ENCODE measurements at regions not wholly inside any gene's neighbourhood (a gene's known extent, or its start where the extent isn't known, plus 50 kb on each side); places are given as distances from the start of the nearest gene placed in this dataset.

DNA sequence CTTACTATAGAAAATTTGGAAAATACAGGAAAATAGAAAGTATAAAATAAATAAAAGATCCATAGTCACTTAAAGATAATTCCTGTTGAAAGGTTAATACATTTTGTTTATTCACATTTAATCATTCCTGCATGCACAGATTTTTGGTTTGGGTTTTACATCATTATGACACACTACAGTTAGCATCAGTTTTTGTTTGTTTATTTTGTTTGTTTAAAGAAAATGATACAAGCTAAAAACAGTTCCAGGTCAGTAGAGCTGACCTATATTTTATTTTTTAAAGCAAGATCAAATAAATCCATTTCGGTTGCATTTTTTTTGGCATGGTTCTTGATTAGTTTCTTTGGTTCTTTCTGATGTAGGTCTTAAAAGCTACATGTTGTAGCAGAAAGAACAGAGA is 68.8 kb upstream of the CCDC91 start:
- no peak for TF ChIP-seq POLR2AphosphoS5 (IDR thresholded peaks at IDR 0.05; ENCODE audit: low read depth, low read length)
- no peak for TF ChIP-seq TAF1 (IDR thresholded peaks at IDR 0.05; ENCODE audit: borderline replicate concordance, low read depth, low read length)
- no peak for TF ChIP-seq POLR2A (IDR thresholded peaks at IDR 0.05; ENCODE audit: low read depth, low read length)
- DNase-seq (ENCODE audit: insufficient read length) (no peak), FAIRE-seq (no peak)

DNA sequence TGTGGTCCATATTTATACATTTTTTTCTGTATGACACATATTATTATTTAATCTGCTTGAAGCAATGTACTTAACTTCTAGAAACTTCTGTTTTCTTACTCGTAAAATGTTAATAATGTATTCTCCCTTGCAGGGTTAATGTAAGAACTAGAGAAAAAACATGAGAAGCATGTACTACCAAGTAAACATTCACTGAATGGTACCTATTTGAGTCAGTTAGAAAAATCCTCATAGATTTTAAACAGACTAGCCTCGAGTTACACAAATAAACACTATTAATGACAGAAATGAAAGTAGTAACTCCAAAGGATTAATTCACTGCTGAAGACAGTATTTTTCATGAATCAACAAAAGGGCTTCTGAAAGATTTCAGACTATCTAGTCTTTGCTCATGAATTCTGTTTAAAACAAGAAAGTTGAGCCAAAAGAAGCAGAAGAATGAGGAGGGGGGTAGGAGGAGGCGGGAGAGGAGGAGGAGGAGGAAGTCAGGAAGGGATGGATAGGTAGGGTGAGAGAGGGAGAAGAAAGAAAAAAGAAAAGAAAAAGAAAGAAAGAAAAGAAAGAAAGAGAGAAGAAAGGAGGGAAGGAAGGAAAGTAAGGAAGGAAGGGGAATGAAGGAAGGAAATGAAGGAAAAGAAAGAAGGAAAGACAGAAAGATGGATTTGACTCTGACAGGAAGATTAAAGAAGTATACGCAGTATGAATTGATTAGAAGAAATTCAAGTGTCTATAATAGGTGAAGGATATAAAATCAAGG is 68.2 kb upstream of the CCDC91 start:
- DNase-seq (ENCODE audit: insufficient read length) (no peak), FAIRE-seq (no peak)
- TF ChIP-seq POLR2AphosphoS5 (IDR thresholded peaks at IDR 0.05; ENCODE audit: low read depth, low read length), result no peak
- TF ChIP-seq POLR2A (IDR thresholded peaks at IDR 0.05; ENCODE audit: low read depth, low read length), result no peak
- TF ChIP-seq TAF1 (IDR thresholded peaks at IDR 0.05; ENCODE audit: borderline replicate concordance, low read depth, low read length), result no peak

DNA sequence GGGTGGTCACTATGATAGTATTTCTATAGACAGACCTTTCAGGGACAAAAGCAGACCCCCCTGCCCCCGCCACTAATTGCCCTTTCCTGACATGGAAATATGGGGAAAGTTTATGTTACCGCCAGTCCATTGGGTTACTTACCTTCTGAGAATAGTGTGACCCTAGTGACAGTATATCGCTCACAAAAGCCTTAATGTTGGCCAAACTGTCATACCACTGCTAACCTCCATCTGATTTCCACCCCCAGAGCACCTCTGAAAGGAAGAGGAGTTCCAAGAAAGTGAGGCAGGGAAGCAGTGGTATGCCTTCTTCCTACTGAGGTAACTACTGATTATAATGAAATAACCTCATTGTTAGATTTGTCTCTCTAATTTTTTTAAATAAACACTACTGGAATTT is 67.5 kb upstream of the CCDC91 start:
- no peak for DNase-seq (ENCODE audit: insufficient read length)
- FAIRE-seq, result no peak
- TF ChIP-seq POLR2A (IDR thresholded peaks at IDR 0.05; ENCODE audit: low read depth, low read length) (no peak), TAF1 (IDR thresholded peaks at IDR 0.05; ENCODE audit: borderline replicate concordance, low read depth, low read length) (no peak), POLR2AphosphoS5 (IDR thresholded peaks at IDR 0.05; ENCODE audit: low read depth, low read length) (no peak)

DNA sequence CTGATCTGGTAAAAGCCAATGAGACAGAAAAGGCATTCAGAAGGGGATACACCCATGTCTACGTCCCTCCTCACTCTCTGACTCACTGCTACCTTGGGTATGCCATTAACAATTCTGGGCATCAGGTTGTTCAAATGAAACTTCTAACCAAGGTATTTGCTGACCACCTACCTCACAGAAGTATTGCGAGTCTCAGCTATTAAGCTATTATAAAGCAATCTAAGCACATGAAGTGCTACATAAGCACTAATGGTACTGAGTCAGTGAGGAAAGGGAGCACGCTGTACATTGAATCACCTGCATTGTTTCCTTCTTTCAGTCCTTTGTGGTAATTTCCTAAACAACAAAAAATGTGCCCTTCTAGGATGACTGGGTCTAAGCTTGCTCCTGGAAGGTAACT is 62.8 kb upstream of the CCDC91 start:
- DNase-seq (ENCODE audit: insufficient read length) (no peak), FAIRE-seq (no peak)
- TF ChIP-seq TAF1 (IDR thresholded peaks at IDR 0.05; ENCODE audit: borderline replicate concordance, low read depth, low read length) (no peak), POLR2A (IDR thresholded peaks at IDR 0.05; ENCODE audit: low read depth, low read length) (no peak), POLR2AphosphoS5 (IDR thresholded peaks at IDR 0.05; ENCODE audit: low read depth, low read length) (no peak)

DNA sequence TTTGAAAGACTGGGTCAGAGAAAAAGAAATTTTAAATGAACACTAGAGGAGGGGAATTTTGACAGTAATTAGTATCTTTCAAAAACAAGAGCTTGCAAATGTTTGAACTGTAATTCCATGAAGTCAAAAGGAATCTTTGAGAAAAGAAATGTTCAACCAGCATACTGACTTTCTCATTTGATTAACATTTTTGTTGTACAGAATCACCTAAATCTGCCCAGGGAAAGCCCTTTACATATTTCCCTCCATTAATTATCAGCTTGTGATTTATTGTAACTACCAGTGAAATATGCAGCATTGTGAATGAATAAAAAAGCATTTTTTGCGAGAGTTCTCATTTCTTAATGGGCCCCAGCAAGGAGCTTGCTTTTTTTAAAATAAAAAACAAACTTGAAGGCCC is 61.2 kb upstream of the CCDC91 start:
- DNase-seq (ENCODE audit: insufficient read length), result no peak
- FAIRE-seq, result no peak
- no peak for TF ChIP-seq POLR2A (IDR thresholded peaks at IDR 0.05; ENCODE audit: low read depth, low read length)
- no peak for TF ChIP-seq TAF1 (IDR thresholded peaks at IDR 0.05; ENCODE audit: borderline replicate concordance, low read depth, low read length)
- TF ChIP-seq POLR2AphosphoS5 (IDR thresholded peaks at IDR 0.05; ENCODE audit: low read depth, low read length), result no peak

DNA sequence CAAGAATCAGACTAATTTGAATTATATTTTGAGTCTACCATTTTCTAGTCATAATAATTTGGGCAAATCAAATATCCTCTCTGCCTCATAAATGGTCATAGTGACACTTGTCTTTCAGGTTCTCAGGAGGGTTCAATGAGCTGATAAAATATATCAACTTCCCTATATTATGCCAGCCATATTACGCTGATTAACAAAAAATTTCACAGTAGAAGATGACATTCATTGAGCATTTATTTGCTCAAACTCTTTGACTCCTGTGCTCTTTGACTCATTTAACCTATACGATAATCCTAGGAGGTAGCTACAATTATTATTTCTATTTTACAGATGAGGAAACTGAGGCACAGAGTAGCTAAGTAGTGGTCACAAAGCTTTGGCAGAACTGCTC is 60.0 kb upstream of the CCDC91 start:
- FAIRE-seq, result no peak
- DNase-seq (ENCODE audit: insufficient read length), result no peak
- no peak for TF ChIP-seq POLR2AphosphoS5 (IDR thresholded peaks at IDR 0.05; ENCODE audit: low read depth, low read length)
- TF ChIP-seq TAF1 (IDR thresholded peaks at IDR 0.05; ENCODE audit: borderline replicate concordance, low read depth, low read length), result no peak
- TF ChIP-seq POLR2A (IDR thresholded peaks at IDR 0.05; ENCODE audit: low read depth, low read length), result no peak

DNA sequence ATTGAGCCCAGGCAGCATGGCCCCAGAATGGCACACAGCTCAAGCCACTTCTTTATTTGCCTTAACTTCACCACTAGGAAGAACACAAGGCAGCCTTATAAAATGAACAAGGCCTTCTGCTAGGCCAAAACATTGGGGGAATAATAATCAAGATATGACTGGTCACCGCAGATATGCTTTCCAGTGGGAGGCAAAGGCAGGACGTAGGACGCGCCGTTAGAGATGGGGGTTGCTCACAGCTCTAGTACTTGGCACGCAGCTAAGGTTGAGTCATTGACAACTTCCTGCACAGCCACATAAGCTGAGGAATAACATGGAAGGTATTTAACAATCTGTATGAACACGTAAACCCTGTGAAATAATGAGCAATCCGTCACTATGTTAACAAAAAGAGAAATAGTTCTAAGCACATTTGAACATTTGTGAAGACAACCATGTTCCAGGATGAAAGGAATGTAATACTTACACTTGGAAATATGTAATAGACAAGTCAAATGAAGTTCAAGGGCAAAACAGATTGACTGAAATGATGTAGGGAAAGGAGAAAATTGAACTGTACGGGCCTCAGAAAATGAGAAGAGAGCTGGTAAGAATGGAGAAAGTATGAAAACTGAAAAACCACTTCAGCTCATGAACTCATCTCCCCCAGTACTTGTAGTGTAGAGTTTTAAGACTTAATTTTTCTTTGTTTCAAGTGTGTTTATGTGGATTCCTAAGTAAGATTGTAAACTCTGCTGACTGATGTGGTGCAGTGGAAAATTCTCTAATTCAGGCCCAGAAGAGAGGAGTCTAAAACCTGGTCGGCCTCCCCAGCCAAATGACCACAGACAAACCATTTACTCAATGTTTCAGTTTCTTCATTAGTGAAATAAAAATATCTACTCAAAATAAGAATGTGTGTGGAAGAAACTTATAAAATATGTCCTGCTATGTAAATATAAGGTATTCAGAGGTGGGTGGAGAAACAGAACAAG is 59.3 kb upstream of the CCDC91 start:
- FAIRE-seq (no peak), DNase-seq (ENCODE audit: insufficient read length) (no peak)
- TF ChIP-seq TAF1 (IDR thresholded peaks at IDR 0.05; ENCODE audit: borderline replicate concordance, low read depth, low read length), result no peak
- TF ChIP-seq POLR2AphosphoS5 (IDR thresholded peaks at IDR 0.05; ENCODE audit: low read depth, low read length), result no peak
- no peak for TF ChIP-seq POLR2A (IDR thresholded peaks at IDR 0.05; ENCODE audit: low read depth, low read length)

DNA sequence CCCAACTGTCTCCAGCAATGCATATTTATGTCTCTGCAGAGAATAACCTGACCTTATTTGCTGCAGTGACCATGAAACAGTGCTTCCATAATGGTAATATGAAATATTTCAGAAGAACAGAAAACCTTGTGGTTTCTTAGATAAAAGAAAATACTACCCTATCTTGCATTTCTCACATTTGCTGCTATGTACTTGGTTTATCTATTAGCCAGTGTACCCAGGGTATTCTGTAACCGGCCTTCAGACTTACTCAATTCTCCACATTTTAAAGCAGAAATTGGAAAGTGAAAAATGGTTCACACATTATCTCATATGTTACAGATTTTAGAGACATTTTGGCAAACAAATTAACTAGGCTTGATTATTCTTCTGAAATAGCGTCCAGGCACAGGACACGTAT is 57.9 kb upstream of the CCDC91 start:
- no peak for FAIRE-seq
- TF ChIP-seq TAF1 (IDR thresholded peaks at IDR 0.05; ENCODE audit: borderline replicate concordance, low read depth, low read length) (no peak), POLR2A (IDR thresholded peaks at IDR 0.05; ENCODE audit: low read depth, low read length) (no peak), POLR2AphosphoS5 (IDR thresholded peaks at IDR 0.05; ENCODE audit: low read depth, low read length) (no peak)
- no peak for DNase-seq (ENCODE audit: insufficient read length)

DNA sequence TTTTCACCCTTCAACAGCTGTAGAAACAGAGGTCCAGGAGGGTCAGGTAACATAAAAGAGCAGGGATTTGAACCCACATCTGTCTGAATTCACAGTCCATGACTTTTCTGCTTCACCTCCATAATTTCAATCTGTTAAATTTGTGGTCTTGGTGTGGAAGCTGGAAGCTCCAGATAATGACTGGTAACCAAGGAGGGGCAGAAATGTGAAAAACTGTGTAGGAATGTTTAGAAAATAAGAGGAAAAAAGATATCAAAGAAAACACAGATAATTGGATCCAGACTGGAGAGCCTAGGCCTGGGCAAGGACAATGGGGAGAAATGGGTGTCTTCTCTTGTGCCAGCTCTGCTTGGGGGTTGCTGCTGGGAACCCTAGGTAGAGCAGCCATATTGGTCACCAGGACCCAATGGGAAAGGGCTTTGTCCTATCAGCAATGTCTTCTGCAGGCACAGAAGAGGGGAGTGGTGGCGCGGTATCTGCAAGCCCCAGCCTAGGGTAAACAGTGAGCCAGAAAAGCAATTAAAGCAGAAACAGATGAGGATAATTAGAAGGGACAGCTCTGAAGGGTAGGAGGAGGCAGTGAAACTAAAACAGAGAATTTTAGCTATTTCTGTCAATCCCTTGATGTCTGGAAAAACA is 54.3 kb upstream of the CCDC91 start:
- DNase-seq (ENCODE audit: insufficient read length) (no peak), FAIRE-seq (no peak)
- TF ChIP-seq TAF1 (IDR thresholded peaks at IDR 0.05; ENCODE audit: borderline replicate concordance, low read depth, low read length) (no peak), POLR2A (IDR thresholded peaks at IDR 0.05; ENCODE audit: low read depth, low read length) (no peak), POLR2AphosphoS5 (IDR thresholded peaks at IDR 0.05; ENCODE audit: low read depth, low read length) (no peak)

DNA sequence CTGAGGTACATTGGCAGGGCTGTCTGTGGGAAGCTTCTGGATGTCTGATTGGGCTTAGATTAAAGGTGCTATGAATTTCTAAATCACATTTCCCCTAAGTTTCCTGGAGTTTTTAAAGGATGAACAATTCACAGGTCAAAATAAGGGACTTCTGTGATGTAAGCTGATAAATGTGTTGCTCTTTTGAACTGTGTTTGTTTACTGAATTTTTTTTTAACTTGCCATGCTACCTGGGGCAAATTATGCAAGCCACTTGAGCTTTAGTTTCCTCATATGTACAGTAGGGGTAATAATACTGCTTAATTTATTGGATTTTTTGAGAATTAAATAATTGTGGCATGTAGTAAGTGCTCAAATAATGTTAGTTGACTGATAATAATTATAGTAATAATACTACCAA is 52.8 kb upstream of the CCDC91 start:
- TF ChIP-seq TAF1 (IDR thresholded peaks at IDR 0.05; ENCODE audit: borderline replicate concordance, low read depth, low read length) (no peak), POLR2AphosphoS5 (IDR thresholded peaks at IDR 0.05; ENCODE audit: low read depth, low read length) (no peak), POLR2A (IDR thresholded peaks at IDR 0.05; ENCODE audit: low read depth, low read length) (no peak)
- FAIRE-seq (no peak), DNase-seq (ENCODE audit: insufficient read length) (no peak)

DNA sequence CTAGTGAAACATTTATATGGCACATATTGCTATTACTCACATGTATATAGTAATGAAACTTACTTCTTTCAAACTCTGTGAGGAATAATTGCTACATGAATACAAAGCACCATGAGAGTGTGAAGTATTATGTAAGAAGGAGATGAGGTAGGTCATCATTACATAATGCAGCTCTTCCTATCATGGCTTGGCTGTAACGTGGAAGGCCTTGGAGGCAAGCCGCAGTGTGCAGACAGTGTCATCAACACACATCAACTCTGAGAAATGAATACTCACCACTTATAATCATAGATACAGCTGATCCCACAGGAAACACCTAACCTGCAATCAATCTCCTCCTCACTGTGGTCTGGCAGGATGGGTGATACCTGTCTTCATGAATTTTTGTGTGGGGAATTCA is 49.9 kb upstream of the CCDC91 start:
- TF ChIP-seq POLR2AphosphoS5 (IDR thresholded peaks at IDR 0.05; ENCODE audit: low read depth, low read length) (no peak), POLR2A (IDR thresholded peaks at IDR 0.05; ENCODE audit: low read depth, low read length) (no peak), TAF1 (IDR thresholded peaks at IDR 0.05; ENCODE audit: borderline replicate concordance, low read depth, low read length) (no peak)
- DNase-seq (ENCODE audit: insufficient read length) (no peak), FAIRE-seq (no peak)
